ENCODE measurements at regions not wholly inside any gene's neighbourhood (a gene's known extent, or its start where the extent isn't known, plus 50 kb on each side); places are given as distances from the start of the nearest gene placed in this dataset.
"Not testable (repeated sequence)": the region's sequence is repeated elsewhere in the genome, so short reads cannot be mapped to it uniquely, and the experiment has no call there.

DNA sequence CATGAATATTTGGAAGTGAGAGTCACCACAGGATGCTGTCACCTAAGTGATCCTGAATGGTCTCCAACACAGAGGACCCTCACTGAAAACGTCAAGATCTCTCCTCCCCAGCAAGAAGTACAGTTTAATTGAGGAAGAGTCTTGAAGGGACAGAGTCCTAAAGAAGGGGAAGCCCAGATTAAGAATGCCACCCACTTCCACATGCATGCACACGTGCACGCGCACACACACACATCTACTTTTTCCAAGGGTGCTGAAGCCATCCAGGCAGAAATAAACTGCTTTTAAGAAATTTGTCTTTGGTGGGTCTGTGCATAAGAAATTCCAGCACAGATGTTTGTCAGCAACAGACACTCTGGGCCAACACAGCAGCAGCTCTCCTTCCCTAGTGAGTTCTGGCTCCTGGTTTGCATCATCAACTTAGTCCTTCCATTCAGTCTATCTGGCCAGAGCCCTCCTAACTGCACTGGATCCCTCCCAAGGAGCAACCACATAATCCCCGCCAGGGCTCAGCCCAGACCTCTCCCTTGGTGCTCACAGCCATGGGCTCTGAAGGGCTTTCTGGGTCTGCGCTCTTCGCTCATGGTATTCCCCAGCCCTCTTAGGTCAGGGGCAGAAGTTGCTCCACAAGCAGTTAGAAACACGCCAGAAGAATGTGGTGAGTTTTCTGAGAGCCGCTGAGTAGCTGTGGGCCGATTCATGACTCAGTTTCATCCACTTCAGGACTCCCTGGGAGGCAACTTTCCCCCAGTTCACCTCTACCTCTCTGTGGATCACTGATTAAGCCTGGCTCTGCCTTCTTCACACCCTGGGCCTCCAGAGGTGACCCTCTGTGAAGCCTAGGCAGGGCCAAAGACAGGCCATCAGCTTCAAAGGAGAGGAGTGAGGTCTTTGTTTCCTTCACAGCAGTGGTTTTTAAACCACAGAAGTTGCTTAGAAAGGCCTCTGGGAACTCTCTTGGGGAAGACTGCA is 132.6 kb upstream of the LIPC start:
- DNase-seq: no peak

DNA sequence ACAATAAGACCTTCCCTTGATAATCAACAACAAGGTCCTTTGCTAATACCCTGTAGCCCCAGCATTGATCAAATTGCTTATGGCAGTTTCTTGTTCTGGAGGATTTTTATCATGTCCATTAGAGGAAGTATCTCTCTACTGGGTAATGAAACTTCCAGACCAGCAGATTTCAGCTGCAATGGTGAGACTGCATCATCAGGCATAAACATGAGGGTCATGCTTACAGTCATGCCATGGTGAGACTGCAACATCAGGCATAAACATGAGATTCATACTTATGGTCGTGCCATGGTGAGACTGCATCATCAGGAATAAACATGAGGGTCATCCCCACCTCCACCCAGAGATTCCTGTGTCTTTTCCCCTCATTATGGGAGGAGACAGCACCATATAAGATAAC is 129.0 kb upstream of the LIPC start:
- DNase-seq: no peak

DNA sequence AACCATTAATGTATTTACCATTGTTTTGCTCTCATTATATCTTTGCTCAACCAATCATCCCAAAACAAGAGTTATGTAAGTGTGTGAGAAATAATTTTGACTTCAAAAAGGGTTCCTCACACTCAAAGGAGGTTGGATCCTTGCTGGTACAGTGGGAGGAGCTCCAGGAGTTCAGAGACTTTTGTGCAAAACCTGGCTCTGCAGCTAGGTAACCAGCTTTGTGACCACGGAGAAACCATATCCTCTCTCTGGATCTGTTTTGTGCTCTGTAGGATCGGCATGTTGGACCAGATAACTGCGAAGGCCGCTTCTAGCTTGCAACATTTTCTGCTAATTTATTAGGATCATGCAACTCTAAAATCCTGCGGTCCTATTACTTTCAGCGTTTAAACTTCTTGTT is 128.6 kb upstream of the LIPC start:
- DNase-seq: no peak

DNA sequence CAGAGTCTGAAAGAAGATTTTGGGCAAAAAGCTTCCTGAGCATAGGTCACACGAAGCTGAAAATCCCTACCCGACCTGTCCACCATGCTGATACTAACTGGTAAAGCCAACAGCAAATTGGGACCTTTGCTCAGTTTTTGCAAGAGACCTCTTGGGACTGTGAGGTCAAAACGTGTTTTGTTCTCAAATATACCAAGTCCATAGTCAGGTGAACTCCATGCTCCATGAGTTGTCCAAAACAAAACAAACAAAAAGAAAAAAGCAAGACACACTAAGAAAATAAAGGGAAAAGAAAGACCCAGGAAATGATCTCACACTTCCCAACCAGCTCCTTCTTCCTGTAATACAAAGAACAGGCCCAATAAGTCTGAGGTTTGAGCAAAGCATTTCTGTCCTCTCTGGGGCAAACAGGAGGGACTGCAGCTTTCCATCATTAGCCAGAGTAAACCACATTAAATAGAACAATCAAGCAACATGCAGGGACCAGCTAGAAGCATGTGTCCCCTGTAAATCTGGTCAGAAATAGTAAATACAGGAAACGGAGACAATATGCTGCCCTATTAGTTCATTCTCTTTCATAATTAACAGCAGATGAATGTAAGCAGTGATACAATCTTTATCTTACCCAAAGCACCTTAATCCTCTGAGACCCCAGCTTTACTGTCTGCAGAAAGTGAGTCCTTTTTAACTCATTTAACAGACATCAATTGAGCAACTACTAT is 125.0 kb upstream of the LIPC start:
- DNase-seq: peak; percentile 24

DNA sequence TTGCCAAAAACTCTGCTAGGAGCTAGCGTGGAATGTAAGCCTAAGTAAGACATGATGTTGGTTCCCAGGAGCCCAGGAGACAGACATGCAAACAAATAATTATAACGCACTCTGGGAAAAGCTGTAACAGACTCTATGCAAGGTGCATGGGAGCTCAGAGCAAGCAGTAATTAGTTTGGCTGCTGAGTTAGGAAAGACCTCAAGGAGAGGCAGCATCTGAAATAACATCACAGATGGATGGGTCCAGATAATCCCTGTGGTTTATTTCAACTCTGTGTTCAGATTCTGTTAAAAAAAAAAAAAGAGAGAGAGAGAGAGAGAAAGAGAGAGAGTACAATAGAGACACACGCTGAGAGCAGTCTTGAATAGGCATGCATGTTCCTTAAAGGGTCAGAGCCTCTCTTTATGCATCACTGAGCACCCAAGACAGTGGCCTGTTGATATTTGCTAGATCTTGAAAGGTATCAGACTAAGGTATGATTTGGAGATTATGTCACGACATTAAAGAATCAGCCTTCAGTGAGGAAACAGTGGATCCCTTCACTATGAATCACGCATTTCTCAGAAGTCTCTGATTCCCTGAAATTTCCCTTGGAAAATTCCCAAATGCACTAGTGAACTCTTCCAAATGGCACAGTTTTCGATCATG is 124.4 kb upstream of the LIPC start:
- no peak for DNase-seq

DNA sequence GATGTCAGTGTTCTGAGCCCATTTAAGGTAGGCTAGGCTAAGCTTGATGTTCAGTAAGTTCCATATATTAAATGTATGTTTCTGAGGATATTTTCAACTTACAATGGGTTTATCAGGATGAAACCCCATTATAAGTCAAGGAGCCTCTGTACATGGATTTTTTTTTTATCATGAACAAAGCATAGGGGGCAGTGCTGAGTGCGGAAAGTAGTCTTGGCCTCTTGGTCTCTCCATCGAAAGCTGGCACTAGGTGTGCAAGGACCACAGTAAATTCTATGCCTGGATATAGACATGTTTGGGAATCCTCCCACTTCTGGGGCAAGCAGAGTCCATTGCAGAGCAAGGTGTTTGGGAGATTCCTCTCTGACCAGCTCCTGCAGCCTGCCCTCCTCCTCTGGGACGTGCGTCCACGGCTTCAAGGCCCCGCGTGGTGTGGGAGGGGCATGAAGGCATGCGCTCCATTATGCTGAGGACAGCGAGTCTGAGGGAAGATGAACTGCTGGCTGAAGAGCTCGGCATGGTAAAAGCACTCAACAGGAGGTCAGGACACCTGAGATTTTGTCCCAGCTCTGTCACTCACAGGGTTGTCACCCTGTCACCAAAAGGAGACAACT is 122.9 kb upstream of the LIPC start:
- no peak for DNase-seq

DNA sequence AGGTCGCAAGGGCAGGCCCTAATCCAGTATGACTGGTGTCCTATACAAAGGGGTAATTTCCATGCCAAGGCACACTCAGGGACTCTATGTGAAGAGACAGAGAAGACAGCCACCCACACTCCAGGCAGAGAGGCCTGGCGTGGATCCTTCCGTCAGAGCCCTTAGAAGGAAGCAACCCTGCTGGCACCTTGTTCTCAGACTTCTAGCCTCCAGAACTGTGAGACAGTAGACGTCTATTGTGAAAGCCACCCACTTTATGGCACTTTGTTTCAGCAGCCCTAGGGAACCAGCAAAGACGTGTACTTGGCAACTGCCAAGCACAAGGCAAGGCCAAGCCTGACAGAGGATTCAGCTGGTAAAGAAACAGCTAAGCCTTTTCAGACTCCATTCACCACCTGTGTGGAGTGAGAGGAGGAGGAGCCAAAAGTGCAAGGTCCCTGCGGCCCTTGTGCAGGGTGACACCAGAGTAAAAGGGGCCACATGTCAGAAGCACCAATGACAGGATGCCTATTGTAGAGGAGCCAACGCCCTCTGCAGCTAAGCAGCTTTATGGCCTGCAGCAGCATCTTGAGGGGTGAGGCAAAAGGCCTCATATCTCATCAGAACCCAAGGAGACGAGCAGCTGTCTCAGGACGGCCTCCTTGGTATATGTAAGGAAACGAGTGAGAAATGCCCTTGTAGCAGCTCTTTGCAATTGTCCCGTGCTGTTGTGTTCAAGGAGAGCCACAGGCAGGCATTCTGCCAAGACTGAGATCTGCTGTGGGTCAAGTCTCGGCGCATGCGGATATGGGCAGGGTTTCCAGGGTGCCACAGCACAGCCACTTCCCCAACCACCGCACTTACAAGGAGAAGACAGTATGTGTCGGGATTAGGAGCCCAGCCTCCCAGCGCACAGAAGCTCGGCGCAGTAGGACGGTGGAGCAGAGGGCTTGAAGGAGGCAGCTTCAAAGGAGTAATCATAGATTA is 121.5 kb upstream of the LIPC start:
- DNase-seq: peak; percentile 34

DNA sequence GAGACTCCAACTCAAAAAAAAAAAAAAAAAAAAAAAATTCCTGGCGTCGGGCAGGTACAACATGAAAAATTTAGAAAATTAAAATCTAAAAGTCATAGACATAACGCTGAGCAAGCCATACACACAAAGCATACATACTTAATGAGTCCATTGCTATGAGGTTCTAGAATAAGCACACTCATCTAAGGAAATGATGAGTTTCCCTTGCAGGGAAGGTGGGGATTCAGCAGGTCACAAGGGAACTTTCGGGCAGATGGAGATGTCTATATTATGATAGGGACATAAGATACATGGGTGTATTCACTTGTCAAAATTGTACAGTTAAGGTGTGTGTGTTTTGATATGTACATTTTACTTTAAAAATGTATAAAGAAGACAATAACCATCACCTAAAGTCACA is 120.2 kb upstream of the LIPC start:
- peak; percentile 60 for DNase-seq

DNA sequence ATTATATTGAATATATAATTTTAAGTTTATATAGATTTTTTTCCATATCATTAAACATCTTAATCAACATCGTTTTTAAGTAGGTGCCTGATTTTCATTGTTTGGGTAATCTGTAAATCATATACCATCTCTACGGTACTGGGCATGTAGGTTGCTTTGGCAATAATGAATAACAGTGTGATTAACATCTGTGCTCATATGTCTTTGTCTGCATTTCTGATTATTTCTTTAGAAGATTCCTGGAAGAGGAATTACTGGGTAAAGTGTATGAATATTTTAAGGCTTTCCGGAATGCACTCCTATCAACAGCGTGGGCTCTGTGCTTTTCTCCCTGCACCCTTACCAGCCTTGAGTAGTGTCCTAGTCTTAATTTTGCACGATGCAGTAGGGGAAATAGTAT is 119.8 kb upstream of the LIPC start:
- DNase-seq: no peak

DNA sequence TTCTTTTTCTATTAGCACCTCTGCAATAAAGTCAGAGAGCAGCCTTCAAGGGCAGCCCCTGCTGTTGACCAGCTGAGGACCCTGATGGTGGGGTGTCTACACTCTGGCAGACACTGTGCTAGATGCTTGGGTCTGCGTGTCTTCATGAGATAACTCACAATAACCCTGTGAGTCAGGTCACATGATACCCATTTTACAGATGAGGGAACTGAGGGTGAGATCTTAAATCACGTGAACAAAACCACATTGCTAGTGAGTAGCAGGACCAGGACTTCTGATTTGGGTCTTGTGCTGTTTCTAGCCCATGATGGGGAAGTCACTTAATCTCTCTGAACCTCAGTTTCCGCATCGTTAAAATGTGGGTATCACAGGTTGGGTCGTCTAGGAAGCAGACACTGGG is 118.5 kb upstream of the LIPC start:
- DNase-seq: no peak

DNA sequence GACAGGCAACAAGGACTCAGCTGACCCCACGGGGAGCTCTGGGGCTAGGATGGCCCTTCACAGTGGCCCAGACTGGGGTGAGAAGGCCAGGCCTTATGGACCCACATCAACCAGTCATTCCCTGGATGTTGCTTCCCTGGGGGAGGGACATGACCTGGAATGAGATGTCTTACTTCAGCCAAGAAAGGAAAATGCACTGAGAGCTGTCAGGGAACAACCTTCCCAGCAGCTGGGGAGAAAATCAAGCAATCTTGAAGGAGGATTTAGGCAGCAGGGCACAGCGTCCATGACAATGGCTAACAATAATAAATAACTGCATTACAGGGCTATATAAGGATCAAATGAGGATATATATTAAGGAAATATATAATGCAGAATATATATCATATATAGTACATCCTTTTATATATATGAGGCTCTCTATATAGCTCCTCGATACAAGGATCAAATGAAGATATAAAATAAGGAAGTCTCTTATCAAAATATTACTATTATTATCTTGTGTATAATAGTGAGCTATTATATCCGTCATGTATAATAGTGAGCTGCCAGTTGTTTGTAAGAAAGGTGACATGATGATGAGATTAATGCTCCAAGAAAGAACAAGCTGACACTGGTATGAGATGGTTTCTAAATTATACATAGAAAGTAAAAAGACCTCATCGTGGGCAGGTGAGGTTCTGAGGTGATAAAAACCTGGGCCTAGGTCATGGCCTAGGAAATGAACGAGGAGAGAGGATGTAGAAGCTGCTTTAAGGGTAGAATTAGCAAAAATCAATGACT is 117.8 kb upstream of the LIPC start:
- DNase-seq: no peak

DNA sequence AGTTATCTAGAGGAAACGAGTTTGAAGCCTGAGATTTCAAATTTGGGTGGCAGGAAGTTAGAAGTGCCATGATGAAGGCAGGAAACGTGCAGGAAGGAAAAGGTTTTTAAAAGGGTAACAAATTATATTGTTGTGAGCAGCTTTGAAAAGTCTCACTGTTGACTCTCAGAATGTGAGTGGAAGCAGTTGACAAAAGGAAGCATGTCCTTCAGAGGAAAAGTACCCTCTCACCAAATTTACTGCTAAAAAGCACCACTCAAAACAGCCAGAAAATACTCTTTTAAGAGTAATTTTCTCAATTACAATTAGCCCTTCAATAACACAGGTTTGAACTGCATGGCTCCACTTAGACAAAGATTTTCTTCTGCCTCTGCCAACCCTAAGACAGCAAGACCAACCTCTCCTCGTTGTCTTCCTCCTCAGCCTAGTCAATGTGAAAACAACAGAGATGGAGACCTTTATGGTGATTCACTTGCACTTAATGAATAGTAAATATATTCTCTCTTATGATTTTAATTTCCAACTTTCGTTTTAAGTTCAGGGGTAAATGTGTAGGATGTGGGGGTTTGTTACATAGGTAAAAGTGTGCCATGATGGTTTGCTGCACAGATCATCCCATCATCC is 117.1 kb upstream of the LIPC start:
- DNase-seq: peak; percentile 30

DNA sequence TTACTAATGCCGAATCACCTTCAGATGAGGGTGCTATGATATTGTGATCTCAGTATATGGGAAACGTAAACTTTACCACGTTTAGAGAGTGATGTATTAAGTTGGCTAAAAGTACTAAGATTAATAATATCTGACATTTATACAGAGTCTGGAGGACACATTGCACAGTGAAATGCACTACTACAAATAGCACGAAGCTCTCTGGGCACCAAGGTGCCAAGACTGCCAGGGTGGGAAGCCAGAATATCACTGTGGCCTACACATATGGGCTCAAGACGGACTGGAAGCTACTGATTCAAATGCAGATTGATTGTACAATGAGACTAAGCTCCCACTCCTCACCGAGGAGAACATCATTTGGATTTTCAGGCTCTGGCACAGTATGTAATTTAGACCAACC is 113.3 kb upstream of the LIPC start:
- DNase-seq: no peak

DNA sequence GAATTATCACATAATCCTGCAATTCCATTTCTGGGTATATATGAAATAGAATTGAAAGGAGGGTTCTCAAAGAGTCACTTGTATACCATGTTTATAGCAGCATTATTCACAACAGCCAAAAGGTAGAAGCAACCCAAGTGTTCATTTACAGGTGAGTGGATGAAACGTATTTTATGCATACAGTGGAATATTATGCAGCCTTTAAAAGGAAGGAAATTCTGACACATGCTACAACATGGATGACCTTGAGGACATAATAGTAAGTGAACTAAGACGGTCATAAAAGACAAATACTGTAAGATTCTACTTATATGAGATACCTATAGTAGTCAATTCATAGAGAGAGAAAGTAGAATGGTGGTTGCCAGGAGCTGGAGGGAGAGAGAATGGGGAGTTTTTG is 110.8 kb upstream of the LIPC start:
- no peak for DNase-seq

DNA sequence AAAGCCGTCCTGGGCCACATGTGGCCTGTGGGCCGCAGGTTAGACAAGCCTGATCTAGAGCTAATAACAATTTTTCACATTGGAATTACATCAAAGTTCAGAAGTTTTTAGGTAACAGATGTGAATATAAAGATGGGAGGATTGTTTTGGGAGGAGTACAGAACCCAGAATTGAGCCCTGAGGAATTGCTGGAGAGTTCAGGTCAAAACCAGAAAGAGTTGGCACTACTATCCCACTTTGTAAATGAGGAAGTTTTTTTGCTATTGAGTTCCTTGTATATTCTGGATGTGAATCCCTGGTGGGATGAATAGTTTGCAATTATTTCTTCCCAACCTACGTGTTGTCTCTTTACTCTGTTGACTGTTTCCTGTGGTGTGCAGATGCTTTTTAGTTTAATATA is 109.5 kb upstream of the LIPC start:
- no peak for DNase-seq

DNA sequence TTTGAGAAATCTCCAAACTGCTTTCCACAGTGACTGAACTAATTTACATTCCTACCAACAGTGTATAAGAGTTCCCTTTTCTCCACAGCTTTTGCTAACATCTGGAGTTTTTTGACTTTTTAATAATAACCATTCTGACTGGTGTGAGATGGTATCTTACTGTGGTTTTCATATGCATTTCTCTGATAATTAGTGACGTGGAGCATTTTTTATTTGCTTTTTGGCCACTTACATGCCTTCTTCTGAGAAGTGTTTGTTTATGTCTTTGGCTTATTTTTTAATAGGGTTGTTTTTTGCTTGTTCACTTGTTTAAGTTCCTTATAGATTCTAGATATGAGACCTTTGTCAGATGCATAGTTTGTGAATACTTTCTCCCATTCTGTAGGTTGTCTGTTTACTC is 108.5 kb upstream of the LIPC start:
- not testable (repeated sequence) for DNase-seq

DNA sequence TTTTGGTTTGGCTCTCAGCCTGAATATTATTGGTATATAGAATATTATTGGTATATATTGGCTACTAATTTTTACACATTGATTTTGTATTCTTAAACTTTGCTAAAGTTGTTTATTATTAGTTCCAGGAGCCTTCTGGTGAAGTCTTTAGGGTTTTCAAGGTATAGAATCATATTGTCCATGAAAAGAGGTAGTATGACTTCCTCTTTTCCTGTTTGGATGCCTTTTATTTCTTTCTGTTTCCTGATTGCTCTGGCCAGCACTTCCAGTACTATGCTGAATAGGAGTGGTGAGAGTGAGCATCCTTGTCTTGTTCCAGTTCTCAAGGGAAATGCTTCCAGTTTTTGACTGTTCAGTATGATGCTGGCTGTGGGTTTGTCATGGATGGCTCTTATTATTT is 107.3 kb upstream of the LIPC start:
- DNase-seq: no peak

DNA sequence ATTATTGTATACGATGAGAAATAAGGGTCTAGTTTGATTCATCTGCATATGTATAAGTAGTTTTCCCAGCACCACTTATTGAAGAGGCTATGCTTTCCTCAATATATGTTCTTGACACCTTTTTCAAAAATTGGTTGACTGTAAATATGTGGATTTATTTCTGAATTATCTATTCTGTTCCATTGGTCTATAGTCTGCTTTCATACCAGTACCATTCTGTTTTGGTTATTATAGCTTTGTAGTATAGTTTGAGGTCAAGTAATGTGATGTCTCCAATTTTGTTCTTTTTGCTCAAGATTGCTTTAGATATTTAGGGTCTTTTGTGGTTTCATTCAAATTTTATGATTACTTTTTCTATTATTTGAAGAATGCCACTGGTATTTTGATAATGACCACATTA is 103.8 kb upstream of the LIPC start:
- no peak for DNase-seq

DNA sequence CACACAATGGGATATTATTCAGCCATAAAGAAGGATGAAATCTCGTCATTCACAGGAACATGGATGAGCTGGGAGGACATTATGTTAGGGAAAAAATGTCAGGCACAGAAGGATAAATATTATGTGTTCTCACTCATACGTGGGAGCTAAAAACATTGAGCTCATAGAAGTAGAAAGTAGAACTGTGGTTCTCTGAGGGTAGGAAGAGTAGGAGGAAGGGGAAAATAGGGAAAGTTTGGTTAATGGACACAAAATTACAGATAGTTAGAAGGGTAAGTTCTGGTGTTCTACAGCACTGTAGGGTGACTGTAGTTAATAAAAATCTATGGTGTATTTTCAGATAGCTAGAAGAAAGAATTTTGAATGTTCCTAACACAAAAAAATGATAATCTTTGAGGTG is 102.6 kb upstream of the LIPC start:
- DNase-seq: no peak

All from dermis blood vessel endothelial cell (primary cell).